ENCODE measurements at regions not wholly inside any gene's neighbourhood (a gene's known extent, or its start where the extent isn't known, plus 50 kb on each side); places are given as distances from the start of the nearest gene placed in this dataset.

GRCh38 chr16:48099455-48099854 lies 56.3 kb downstream of the ABCC12 start:
- no peaks in the 10 kb centered on the region for H3K9me3 Mint-ChIP-seq (ENCODE audit: low read depth)
- H3K27me3 Mint-ChIP-seq (ENCODE audit: low read depth), result peaks cover 5% of the 10 kb centered on the region
- H3K4me3 Mint-ChIP-seq (ENCODE audit: unreplicated experiment), result no peak overlapping the region

DNA sequence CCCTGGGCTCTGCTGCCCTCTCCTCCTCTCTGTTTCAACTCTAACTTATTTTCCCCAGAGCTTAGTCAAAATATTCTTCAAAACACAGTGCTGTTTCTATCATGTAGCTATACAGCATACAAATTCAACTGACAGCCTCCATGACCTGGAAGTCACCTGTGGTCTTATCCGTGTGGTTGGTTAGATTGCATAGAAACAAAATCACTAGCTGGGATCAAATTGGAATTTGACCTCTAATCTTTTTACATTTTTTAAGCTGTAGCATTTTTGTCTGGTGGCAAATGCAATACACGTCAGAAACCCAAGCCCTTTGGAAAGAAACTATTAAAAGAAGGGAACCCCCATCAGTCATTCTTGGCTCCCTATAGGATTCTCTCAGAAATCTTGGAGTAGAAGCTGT lies 57.3 kb downstream of the ABCC12 start:
- no peak for TF ChIP-seq CTCF (IDR thresholded peaks at IDR 0.05)
- H3K9me3 Mint-ChIP-seq (ENCODE audit: low read depth), result no peaks in the 10 kb centered on the region
- no peaks in the 10 kb centered on the region for H3K36me3 Mint-ChIP-seq (ENCODE audit: low read depth)
- H3K4me1 Mint-ChIP-seq (ENCODE audit: low read depth), result peaks cover 19% of the 10 kb centered on the region
- H3K27ac Mint-ChIP-seq (ENCODE audit: unreplicated experiment), result no peak overlapping the region
- peaks cover 5% of the 10 kb centered on the region for H3K27me3 Mint-ChIP-seq (ENCODE audit: low read depth)
- no peak overlapping the region for H3K4me3 Mint-ChIP-seq (ENCODE audit: unreplicated experiment)
- no peak for DNase-seq (ENCODE audit: low spot score)

More at GRCh38 chr16:48099455-48099854, 56.3 kb downstream of the ABCC12 start:
- H3K27ac Mint-ChIP-seq (ENCODE audit: unreplicated experiment), result no peak overlapping the region
- TF ChIP-seq CTCF (IDR thresholded peaks at IDR 0.05), result no peak
- no peaks in the 10 kb centered on the region for H3K36me3 Mint-ChIP-seq (ENCODE audit: low read depth)
- peaks cover 19% of the 10 kb centered on the region for H3K4me1 Mint-ChIP-seq (ENCODE audit: low read depth)
- DNase-seq (ENCODE audit: low spot score), result no peak

DNA sequence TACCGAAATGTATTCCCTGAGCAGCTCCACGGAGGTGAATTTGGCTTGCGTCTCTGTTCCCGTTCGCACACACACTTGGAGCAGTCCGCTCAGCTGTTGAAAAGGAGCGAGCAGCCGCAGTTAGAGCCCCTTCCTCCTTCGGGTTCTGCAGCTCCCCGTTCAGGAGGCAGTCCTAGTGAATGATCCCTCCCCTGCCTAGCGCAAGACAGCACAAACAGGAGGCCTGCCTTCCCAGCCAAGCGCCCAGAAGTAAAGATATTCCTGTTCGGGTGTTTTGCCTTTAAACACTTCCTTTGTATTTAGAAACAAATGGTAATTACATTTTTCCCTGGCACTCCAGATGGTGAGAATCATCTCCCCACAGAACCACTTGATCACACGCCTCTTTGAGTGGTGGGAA lies 64.7 kb downstream of the ABCC12 start:
- TF ChIP-seq CTCF (IDR thresholded peaks at IDR 0.05), result no peak
- peaks cover 3% of the 10 kb centered on the region for H3K27me3 Mint-ChIP-seq (ENCODE audit: low read depth)
- no peak for DNase-seq (ENCODE audit: low spot score)
- H3K4me3 Mint-ChIP-seq (ENCODE audit: unreplicated experiment), result no peak overlapping the region
- H3K9me3 Mint-ChIP-seq (ENCODE audit: low read depth), result no peaks in the 10 kb centered on the region
- H3K27ac Mint-ChIP-seq (ENCODE audit: unreplicated experiment), result no peak overlapping the region
- peaks cover 14% of the 10 kb centered on the region for H3K4me1 Mint-ChIP-seq (ENCODE audit: low read depth)
- no peaks in the 10 kb centered on the region for H3K36me3 Mint-ChIP-seq (ENCODE audit: low read depth)

GRCh38 chr16:48089053-48089792 lies 66.6 kb downstream of the ABCC12 start:
- Mint-ChIP-seq H3K27me3 (ENCODE audit: low read depth) (peaks cover 5% of the 10 kb centered on the region), H3K4me1 (ENCODE audit: low read depth) (peaks cover 14% of the 10 kb centered on the region), H3K36me3 (ENCODE audit: low read depth) (no peaks in the 10 kb centered on the region), H3K4me3 (ENCODE audit: unreplicated experiment) (no peak overlapping the region), H3K9me3 (ENCODE audit: low read depth) (no peaks in the 10 kb centered on the region), H3K27ac (ENCODE audit: unreplicated experiment) (no peak overlapping the region)
- no peak for TF ChIP-seq CTCF (IDR thresholded peaks at IDR 0.05)
- DNase-seq (ENCODE audit: low spot score), result no peak

- DNase-seq (ENCODE audit: low spot score), result no peak
- H3K27ac Mint-ChIP-seq (ENCODE audit: unreplicated experiment), result no peak overlapping the region
- no peak overlapping the region for H3K4me3 Mint-ChIP-seq (ENCODE audit: unreplicated experiment)
- H3K4me1 Mint-ChIP-seq (ENCODE audit: low read depth), result peaks cover 19% of the 10 kb centered on the region
- no peaks in the 10 kb centered on the region for H3K9me3 Mint-ChIP-seq (ENCODE audit: low read depth)
- no peak for TF ChIP-seq CTCF (IDR thresholded peaks at IDR 0.05)
- peaks cover 2% of the 10 kb centered on the region for H3K36me3 Mint-ChIP-seq (ENCODE audit: low read depth)
- H3K27me3 Mint-ChIP-seq (ENCODE audit: low read depth), result peaks cover 5% of the 10 kb centered on the region
These were observed 68.2 kb downstream of the ABCC12 start for GRCh38 chr16:48087639-48088038.
